IMR-90 (cell line): ENCODE measurements at regions not wholly inside any gene's neighbourhood (a gene's known extent, or its start where the extent isn't known, plus 50 kb on each side); places are given as distances from the start of the nearest gene placed in this dataset.
"Not testable (repeated sequence)": the region's sequence is repeated elsewhere in the genome, so short reads cannot be mapped to it uniquely, and the experiment has no call there.

Experiments
- ATAC-seq: fragments of 200-7000 bp; cut with Tn5 transposase; 2 replicates; pipeline ENCODE4 v1.9.1; 2020; ENCODE audit warnings: low read depth, mild to moderate bottlenecking, moderate library complexity
- BruUV-seq: library from RNA; stranded (reverse); fragments of 400-500 nt; replicated peaks from 2 replicates; lab custom pipeline; 2021; lab: Mats Ljungman, UMichigan
- CTCF ChIA-PET: fragments of 300-600 bp; formaldehyde crosslinking; extraction: SDS; loops from one replicate; lab custom pipeline; 2021; ENCODE audit warnings: antibody characterized with exemption; lab: Yijun Ruan, JAX
- POLR2A ChIA-PET: fragments of 300-600 bp; sonication (Branson Sonifier 250); formaldehyde crosslinking; loops from one replicate; lab custom pipeline; 2022; ENCODE audit warnings: antibody characterized with exemption; ENCODE audit not compliant: unreplicated experiment; lab: Charles Lee
- DNase-seq: peaks from one replicate; pipeline ENCODE4 v3.0.0; 2013
- H2AFZ ChIP-seq: replicated peaks from 2 replicates; pipeline ENCODE3; 2013; ENCODE audit warnings: low read length, mild to moderate bottlenecking; ENCODE audit not compliant: poor library complexity
- H2AK5ac ChIP-seq: 2 replicates; pipeline ENCODE4 v1.6.1; 2013; ENCODE audit warnings: low read depth, low read length, inconsistent platforms
- H2AK9ac ChIP-seq: replicated peaks from 2 replicates; pipeline ENCODE3; 2013; ENCODE audit warnings: mild to moderate bottlenecking, low read depth, low read length, moderate library complexity; ENCODE audit not compliant: poor library complexity
- H2BK120ac ChIP-seq: 2 replicates; pipeline ENCODE4 v1.6.1; 2013; ENCODE audit warnings: low read depth, low read length, inconsistent platforms
- H2BK15ac ChIP-seq: 3 replicates; pipeline ENCODE4 v1.6.1; 2013; ENCODE audit warnings: low read depth, low read length, inconsistent platforms
- H2BK20ac ChIP-seq: 2 replicates; pipeline ENCODE4 v1.6.1; 2013; ENCODE audit warnings: low read depth, mild to moderate bottlenecking, inconsistent platforms, low read length, moderate library complexity
- H2BK5ac ChIP-seq: 2 replicates; pipeline ENCODE4 v1.6.1; 2013; ENCODE audit warnings: mild to moderate bottlenecking, low read depth, low read length, inconsistent platforms; ENCODE audit not compliant: poor library complexity, severe bottlenecking
- H3K14ac ChIP-seq: replicated peaks from 2 replicates; pipeline ENCODE4 v1.6.1; 2013; ENCODE audit warnings: low read depth, low read length, inconsistent platforms
- H3K18ac ChIP-seq: 2 replicates; pipeline ENCODE4 v1.6.1; 2013; ENCODE audit warnings: low read depth, low read length, control low read depth
- H3K23ac ChIP-seq: 2 replicates; pipeline ENCODE4 v1.6.1; 2013; ENCODE audit warnings: low read depth, low read length, inconsistent platforms
- H3K27ac ChIP-seq: 2 replicates; pipeline ENCODE4 v1.5.1; 2013; ENCODE audit warnings: mild to moderate bottlenecking, control low read depth, low read length; ENCODE audit not compliant: insufficient read depth
- H3K27me3 ChIP-seq: 2 replicates; pipeline ENCODE4 v1.6.1; 2013; ENCODE audit warnings: low read length; ENCODE audit not compliant: control insufficient read depth, insufficient read depth
- H3K36me3 ChIP-seq: 2 replicates; pipeline ENCODE4 v1.6.1; 2013; ENCODE audit warnings: low read length, mixed read lengths; ENCODE audit not compliant: control insufficient read depth, insufficient read depth
- H3K4ac ChIP-seq: 2 replicates; pipeline ENCODE4 v1.6.1; 2013; ENCODE audit warnings: low read depth, low read length, inconsistent platforms
- H3K4me1 ChIP-seq: 2 replicates; pipeline ENCODE4 v1.6.1; 2013; ENCODE audit warnings: low read length, mixed read lengths; ENCODE audit not compliant: control insufficient read depth, insufficient read depth
- H3K4me2 ChIP-seq: 2 replicates; pipeline ENCODE4 v1.6.1; 2013; ENCODE audit warnings: low read depth, mild to moderate bottlenecking, control low read depth, low read length, moderate library complexity
- H3K4me3 ChIP-seq: 2 replicates; pipeline ENCODE4 v1.5.1; 2013; ENCODE audit warnings: low read depth, mild to moderate bottlenecking, control low read depth, low read length, moderate library complexity; ENCODE audit not compliant: insufficient read depth
- H3K56ac ChIP-seq: 2 replicates; pipeline ENCODE4 v1.6.1; 2013; ENCODE audit warnings: low read length, inconsistent platforms; ENCODE audit not compliant: insufficient read depth; ENCODE audit errors: extremely low read depth
- H3K79me1 ChIP-seq, 2 experiments: 2 replicates each; pipeline ENCODE4 v1.6.1; 2013; ENCODE audit warnings: low read length in 2 of 2, inconsistent platforms in 1 of 2, low read depth in 1 of 2
- H3K9ac ChIP-seq: 2 replicates; pipeline ENCODE4 v1.6.1; 2013; ENCODE audit warnings: low read depth, low read length, control low read depth
- H3K9me1 ChIP-seq: 2 replicates; pipeline ENCODE4 v1.6.1; 2013; ENCODE audit warnings: low read length, inconsistent platforms; ENCODE audit not compliant: insufficient read depth
- H3K9me3 ChIP-seq: 2 replicates; pipeline ENCODE4 v1.6.1; 2013; ENCODE audit warnings: low read length; ENCODE audit not compliant: control insufficient read depth, insufficient read depth
- H4K20me1 ChIP-seq: 2 replicates; pipeline ENCODE4 v1.6.1; 2013; ENCODE audit warnings: low read length, inconsistent platforms; ENCODE audit not compliant: insufficient read depth
- H4K5ac ChIP-seq: 2 replicates; pipeline ENCODE4 v1.6.1; 2013; ENCODE audit warnings: mild to moderate bottlenecking, low read depth, low read length, control low read depth
- H4K8ac ChIP-seq, 2 experiments: 2 replicates each; pipeline ENCODE4 v1.6.1; 2013; ENCODE audit warnings: low read depth in 2 of 2, low read length in 2 of 2, control low read depth in 1 of 2, inconsistent platforms in 1 of 2
- H4K91ac ChIP-seq: 2 replicates; pipeline ENCODE4 v1.6.1; 2013; ENCODE audit warnings: low read depth, low read length, inconsistent platforms; ENCODE audit not compliant: insufficient read depth
- WGBS, 2 experiments: methylation state at CpG; one replicate each; pipeline versions ENCODE4 v1.1.5 to v1.1.7; 2013; ENCODE audit warnings: missing lambda C conversion rate in 2 of 2; ENCODE audit not compliant: insufficient read length in 1 of 2; ENCODE audit errors: extremely low coverage in 2 of 2; 5-methylcytosine and 5-hydroxymethylcytosine counted together
- dilution Hi-C: fragments of 300-500 bp; cut with HindIII; formaldehyde crosslinking; loops from one replicate; pipeline ENCODE4 v1.14.3; 2018; ENCODE audit warnings: low sequenced_read_pairs; ENCODE audit not compliant: unreplicated experiment
- in situ Hi-C: fragments of 300-500 bp; cut with MboI; formaldehyde crosslinking; loops from 3 replicates; pipeline ENCODE4 v1.14.3; 2019; ENCODE audit warnings: low sequenced_read_pairs, inconsistent platforms, mixed read lengths
- intact Hi-C: fragments of 100-400 bp; cut with micrococcal nuclease; formaldehyde crosslinking; loops from 2 replicates; pipeline ENCODE4 v1.10.0; 2022

DNA sequence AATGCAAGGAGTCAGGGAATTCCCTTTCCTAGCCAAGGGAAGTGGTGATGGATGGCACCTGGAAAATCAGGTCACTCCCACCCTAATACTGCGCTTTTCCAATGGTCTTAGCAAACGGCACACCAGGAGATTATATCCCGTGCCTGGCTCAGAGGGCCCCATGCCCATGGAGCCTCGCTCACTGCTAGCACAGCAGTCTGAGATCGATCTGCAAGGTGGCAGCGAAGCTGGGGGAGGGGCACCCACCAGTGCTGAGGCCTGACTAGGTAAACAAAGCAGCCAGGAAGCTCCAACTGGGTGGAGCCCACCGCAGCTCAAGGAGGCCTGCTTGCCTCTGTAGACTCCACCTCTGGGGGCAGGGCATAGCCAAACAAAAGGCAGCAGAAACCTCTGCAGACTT, 74.2 kb downstream of the OR5AK2 start:
- intact Hi-C loops, H2BK120ac ChIP-seq, H2BK20ac ChIP-seq, H2AK9ac ChIP-seq, H3K23ac ChIP-seq, dilution Hi-C loops, CTCF ChIA-PET, H4K20me1 ChIP-seq, in situ Hi-C loops, H3K4me3 ChIP-seq, H3K9ac ChIP-seq, H4K91ac ChIP-seq, H3K56ac ChIP-seq, H2BK5ac ChIP-seq, H2BK15ac ChIP-seq, DNase-seq, H3K9me3 ChIP-seq, H2AK5ac ChIP-seq, H3K36me3 ChIP-seq, H3K4ac ChIP-seq, H3K27me3 ChIP-seq, H3K79me1 ChIP-seq, H3K27ac ChIP-seq, H2AFZ ChIP-seq, H3K4me1 ChIP-seq, H3K9me1 ChIP-seq, ATAC-seq, H3K14ac ChIP-seq, H3K18ac ChIP-seq, POLR2A ChIA-PET, BruUV-seq, H4K5ac ChIP-seq, H3K4me2 ChIP-seq, H4K8ac ChIP-seq: not testable (repeated sequence)
- WGBS, 2 experiments, result no CpG with 5 or more reads among the region's 7 CpGs
